SU-DHL-6 (cell line): ENCODE measurements at regions not wholly inside any gene's neighbourhood (a gene's known extent, or its start where the extent isn't known, plus 50 kb on each side); places are given as distances from the start of the nearest gene placed in this dataset.

Experiments
- H2AFZ ChIP-seq: fragments of 200-600 bp; sonication (generic); 2 replicates; pipeline ENCODE4 v1.6.1; 2014; ENCODE audit warnings: low read depth, mild to moderate bottlenecking, moderate library complexity, mixed read lengths, antibody characterized with exemption, low read length; ENCODE audit not compliant: severe bottlenecking
- H3F3A ChIP-seq: fragments of 200-600 bp; shearing (Covaris generic); 2 replicates; pipeline ENCODE4 v1.6.0; 2016; ENCODE audit warnings: antibody characterized with exemption, mild to moderate bottlenecking; ENCODE audit not compliant: insufficient read depth
- H3K27ac ChIP-seq: fragments of 200-600 bp; sonication (generic); 2 replicates; pipeline ENCODE4 v1.5.1; 2016; ENCODE audit warnings: low read depth, mild to moderate bottlenecking, low read length, moderate library complexity, mixed read lengths
- H3K27me3 ChIP-seq: fragments of 200-600 bp; sonication (generic), shearing (Covaris generic); 2 replicates; pipeline ENCODE4 v1.6.0; 2014; ENCODE audit warnings: mild to moderate bottlenecking, low read length
- H3K36me3 ChIP-seq: fragments of 200-600 bp; sonication (generic); 2 replicates; pipeline ENCODE4 v1.6.1; 2014; ENCODE audit warnings: mild to moderate bottlenecking, low read length, mixed read lengths
- H3K4me2 ChIP-seq: fragments of 300-600, 200-600 bp; shearing (Covaris generic), sonication (generic); 2 replicates; pipeline ENCODE4 v1.6.0; 2014; ENCODE audit warnings: low read length, low read depth, mild to moderate bottlenecking; ENCODE audit not compliant: poor library complexity, severe bottlenecking
- H3K4me3 ChIP-seq: fragments of 200-600 bp; sonication (generic); 2 replicates; pipeline ENCODE4 v1.5.1; 2014; ENCODE audit warnings: antibody characterized with exemption, low read length, mild to moderate bottlenecking, mixed read lengths; ENCODE audit not compliant: insufficient read depth, poor library complexity, severe bottlenecking
- H3K79me2 ChIP-seq: fragments of 200-600 bp; sonication (generic); 2 replicates; pipeline ENCODE4 v1.6.1; 2014; ENCODE audit warnings: mild to moderate bottlenecking, low read length, moderate library complexity; ENCODE audit not compliant: insufficient read depth
- H3K9ac ChIP-seq: fragments of 200-600 bp; sonication (generic); 2 replicates; pipeline ENCODE4 v1.7.0; 2014; ENCODE audit warnings: mild to moderate bottlenecking, low read length
- H3K9me2 ChIP-seq: fragments of 200-600 bp; sonication (generic); replicated peaks from 2 replicates; pipeline ENCODE4 v1.6.1; 2014; ENCODE audit warnings: low read length; ENCODE audit not compliant: insufficient read depth
- H3K9me3 ChIP-seq: fragments of 200-600 bp; sonication (generic); 2 replicates; pipeline ENCODE4 v1.6.1; 2014; ENCODE audit warnings: low read length, mixed read lengths; ENCODE audit not compliant: insufficient read depth
- H4K20me1 ChIP-seq: fragments of 200-600 bp; sonication (generic); 2 replicates; pipeline ENCODE4 v1.6.1; 2014; ENCODE audit warnings: low read depth, mild to moderate bottlenecking, antibody characterized with exemption, low read length, moderate library complexity, mixed read lengths
- EZH2phosphoT487 ChIP-seq: fragments of 200-600 bp; sonication (generic), shearing (Covaris generic); conservative IDR thresholded peaks from 2 replicates; pipeline ENCODE4 v1.6.1; 2018; ENCODE audit warnings: mild to moderate bottlenecking, antibody characterized with exemption, low read length, moderate library complexity, mixed read lengths
- TF ChIP-seq, protein P1 (sequence below): fragments of 200-600 bp; sonication (generic); IDR thresholded peaks from one replicate; pipeline ENCODE4 v1.5.1; 2017; ENCODE audit warnings: antibody characterized with exemption, mild to moderate bottlenecking, low read length, moderate library complexity; ENCODE audit not compliant: insufficient read depth, poor library complexity, severe bottlenecking

DNA sequence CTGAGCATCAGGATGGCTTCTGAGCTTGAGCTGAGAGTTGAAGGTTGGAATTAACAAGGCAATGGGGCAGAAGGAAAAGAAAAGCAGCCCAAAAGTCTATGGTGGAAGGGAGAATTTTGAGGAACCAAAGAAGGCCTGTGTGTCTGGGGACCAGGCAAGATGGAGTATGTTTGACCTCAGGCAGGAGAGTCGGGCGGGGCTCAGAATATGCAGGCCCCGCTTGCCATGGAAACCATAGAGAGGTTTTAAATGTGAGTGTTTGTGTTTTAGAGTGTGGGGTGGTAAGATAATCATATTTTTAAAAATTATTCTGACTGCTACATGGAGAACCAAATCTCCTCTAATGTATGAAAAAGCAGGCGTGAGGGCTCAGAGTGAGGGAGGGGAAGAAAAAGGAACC is 174.0 kb upstream of the PPP2R2B start:
- Histone ChIP-seq H3K4me3 (no peak overlapping the region), H3F3A (no peaks in the 10 kb centered on the region), H3K4me2 (no peak overlapping the region), H3K27me3 (no peaks in the 10 kb centered on the region), H4K20me1 (no peaks in the 10 kb centered on the region), H3K36me3 (no peaks in the 10 kb centered on the region), H3K9me3 (no peaks in the 10 kb centered on the region), H3K9me2 (no peaks in the 10 kb centered on the region), H3K79me2 (no peaks in the 10 kb centered on the region), H2AFZ (no peak overlapping the region), H3K27ac (no peak overlapping the region), H3K9ac (no peak overlapping the region)
- TF ChIP-seq, protein P1, sequence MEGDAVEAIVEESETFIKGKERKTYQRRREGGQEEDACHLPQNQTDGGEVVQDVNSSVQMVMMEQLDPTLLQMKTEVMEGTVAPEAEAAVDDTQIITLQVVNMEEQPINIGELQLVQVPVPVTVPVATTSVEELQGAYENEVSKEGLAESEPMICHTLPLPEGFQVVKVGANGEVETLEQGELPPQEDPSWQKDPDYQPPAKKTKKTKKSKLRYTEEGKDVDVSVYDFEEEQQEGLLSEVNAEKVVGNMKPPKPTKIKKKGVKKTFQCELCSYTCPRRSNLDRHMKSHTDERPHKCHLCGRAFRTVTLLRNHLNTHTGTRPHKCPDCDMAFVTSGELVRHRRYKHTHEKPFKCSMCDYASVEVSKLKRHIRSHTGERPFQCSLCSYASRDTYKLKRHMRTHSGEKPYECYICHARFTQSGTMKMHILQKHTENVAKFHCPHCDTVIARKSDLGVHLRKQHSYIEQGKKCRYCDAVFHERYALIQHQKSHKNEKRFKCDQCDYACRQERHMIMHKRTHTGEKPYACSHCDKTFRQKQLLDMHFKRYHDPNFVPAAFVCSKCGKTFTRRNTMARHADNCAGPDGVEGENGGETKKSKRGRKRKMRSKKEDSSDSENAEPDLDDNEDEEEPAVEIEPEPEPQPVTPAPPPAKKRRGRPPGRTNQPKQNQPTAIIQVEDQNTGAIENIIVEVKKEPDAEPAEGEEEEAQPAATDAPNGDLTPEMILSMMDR, result no peak
- no peak for TF ChIP-seq EZH2phosphoT487

DNA sequence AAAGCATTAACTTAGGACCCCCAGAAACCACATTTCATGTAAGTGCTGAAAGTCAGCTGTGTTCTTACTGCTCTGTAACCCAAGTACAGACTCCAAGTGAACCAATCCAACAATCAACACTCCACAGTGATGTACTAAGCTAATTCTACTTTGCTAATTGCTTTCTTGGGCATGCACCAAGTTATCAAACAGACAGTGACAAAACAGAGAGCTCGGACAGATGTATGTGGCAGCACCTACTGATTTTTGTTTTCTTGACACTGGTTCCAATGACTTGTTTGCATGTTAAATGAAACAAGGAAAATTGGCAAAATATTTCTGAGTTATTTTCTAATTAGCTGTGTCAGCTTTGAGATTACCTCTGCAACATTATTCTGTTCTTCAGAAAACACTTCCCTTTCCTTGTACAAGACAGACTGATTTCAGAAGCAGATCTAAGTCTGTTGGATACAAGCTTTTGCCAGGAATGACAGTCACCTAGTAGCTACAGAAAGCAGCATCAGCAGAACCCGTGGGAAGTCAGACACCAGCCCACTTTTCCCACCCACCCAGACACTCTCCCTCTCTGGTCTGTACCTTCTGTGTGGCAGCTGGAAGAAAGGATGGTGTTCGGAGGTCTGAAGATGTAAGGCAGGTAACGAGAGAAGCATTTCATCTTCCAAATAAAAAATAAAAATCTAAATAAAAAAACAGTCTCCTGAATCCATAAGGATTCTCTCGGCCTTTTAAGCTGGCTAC is 176.7 kb upstream of the PPP2R2B start:
- TF ChIP-seq, protein P1, result no peak
- no peak for TF ChIP-seq EZH2phosphoT487
- H3K9me2 ChIP-seq, result no peaks in the 10 kb centered on the region
- H3K27me3 ChIP-seq, result no peaks in the 10 kb centered on the region
- no peak overlapping the region for H3K9ac ChIP-seq
- no peak overlapping the region for H3K4me3 ChIP-seq
- H2AFZ ChIP-seq, result no peak overlapping the region
- H3K27ac ChIP-seq, result no peak overlapping the region
- no peaks in the 10 kb centered on the region for H3K36me3 ChIP-seq
- no peaks in the 10 kb centered on the region for H3F3A ChIP-seq
- H3K79me2 ChIP-seq, result no peaks in the 10 kb centered on the region
- H3K4me2 ChIP-seq, result no peak overlapping the region
- no peaks in the 10 kb centered on the region for H4K20me1 ChIP-seq
- no peaks in the 10 kb centered on the region for H3K9me3 ChIP-seq

DNA sequence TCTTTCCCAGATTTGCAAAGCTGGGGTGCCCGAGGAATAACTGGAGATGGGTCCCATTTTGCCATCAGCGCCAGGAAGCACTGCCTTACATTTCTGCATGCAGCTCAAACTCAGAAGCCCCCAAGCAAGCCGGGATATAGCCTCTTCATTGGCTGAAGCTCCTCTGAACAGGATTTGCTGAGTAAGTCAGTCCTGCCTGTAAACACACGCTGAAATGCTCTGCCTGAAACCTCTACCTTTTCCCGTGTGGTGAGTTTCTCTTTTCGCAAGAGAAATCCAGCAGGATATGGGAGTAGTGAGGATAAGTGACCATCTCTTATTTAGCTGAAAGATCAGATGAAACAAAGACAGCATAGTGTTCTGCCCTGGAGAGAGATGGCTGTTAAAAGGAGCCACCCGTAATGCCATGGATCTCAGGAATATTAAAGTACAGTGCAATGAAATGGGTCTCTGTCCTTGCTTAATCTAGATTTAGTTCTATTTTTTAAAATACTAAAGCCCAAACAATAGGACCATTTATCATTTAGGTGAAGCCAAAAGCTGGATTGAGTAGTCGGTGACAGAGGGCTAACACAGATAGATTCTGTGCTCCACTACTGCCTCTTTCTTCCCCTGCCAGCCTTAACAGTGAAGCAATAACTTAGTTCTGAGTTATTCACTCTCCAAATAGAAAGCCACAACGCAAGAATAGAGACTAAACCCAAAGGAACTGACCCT is 177.5 kb upstream of the PPP2R2B start:
- Histone ChIP-seq H3K4me2 (no peak overlapping the region), H3K79me2 (no peaks in the 10 kb centered on the region), H3K9ac (no peak overlapping the region), H4K20me1 (no peaks in the 10 kb centered on the region), H3F3A (no peaks in the 10 kb centered on the region), H3K9me3 (no peaks in the 10 kb centered on the region), H3K27me3 (no peaks in the 10 kb centered on the region), H3K9me2 (no peaks in the 10 kb centered on the region), H3K27ac (no peak overlapping the region), H3K4me3 (no peak overlapping the region), H3K36me3 (no peaks in the 10 kb centered on the region), H2AFZ (no peak overlapping the region)
- TF ChIP-seq, protein P1, result no peak
- TF ChIP-seq EZH2phosphoT487, result no peak
